ENCODE measurements at regions not wholly inside any gene's neighbourhood (a gene's known extent, or its start where the extent isn't known, plus 50 kb on each side); places are given as distances from the start of the nearest gene placed in this dataset.

DNA sequence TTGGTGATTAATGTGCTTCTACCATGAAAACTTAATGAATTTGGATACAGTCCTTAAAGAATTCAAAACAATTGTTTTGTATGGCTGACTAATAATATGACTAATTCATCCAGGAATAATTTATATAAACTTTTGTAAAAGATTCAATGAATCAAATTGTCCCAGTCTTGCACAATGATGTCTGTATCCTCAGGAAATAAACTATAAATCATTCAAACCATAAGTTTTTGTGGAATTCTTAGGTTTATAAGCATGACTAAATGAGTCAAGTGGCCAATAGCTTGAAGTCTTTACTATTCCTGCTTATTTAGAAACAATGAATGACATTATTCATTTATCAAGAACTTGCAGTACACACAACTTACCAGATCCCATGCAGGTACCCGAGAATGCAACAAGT is 935.0 kb upstream of the INTU start:
- Histone ChIP-seq H3K4me1 (ENCODE audit: control insufficient read depth in 2 of 2, insufficient read depth in 2 of 2, low read length in 2 of 2) (no peaks in the 10 kb centered on the region), H3K9me3 (ENCODE audit: control extremely low read depth in 1 of 3, control insufficient read depth in 2 of 3, insufficient read depth in 1 of 3, low read length in 2 of 3) (no peaks in the 10 kb centered on the region), H3K79me2 (ENCODE audit: control insufficient read depth, insufficient read depth, low read length) (no peaks in the 10 kb centered on the region), H3K4me2 (replicated peaks; ENCODE audit: low read depth, low read length, poor library complexity, severe bottlenecking) (no peak overlapping the region), H4K20me1 (ENCODE audit: control insufficient read depth, insufficient read depth, low read length, poor library complexity, severe bottlenecking) (no peaks in the 10 kb centered on the region), H2AFZ (ENCODE audit: insufficient read depth, low read depth, low read length, poor library complexity, severe bottlenecking) (no peak overlapping the region), H3K27ac (ENCODE audit: low read length in 2 of 2) (no peak overlapping the region), H3K27me3 (replicated peaks in 1 of 4; ENCODE audit: control extremely low read depth in 1 of 4, control insufficient read depth in 3 of 4, insufficient read depth in 4 of 4, low read length in 3 of 4) (no peaks in the 10 kb centered on the region), H3K9ac (ENCODE audit: low read length) (no peak overlapping the region), H3K4me3 (ENCODE audit: control extremely low read depth in 1 of 5, extremely low read depth in 1 of 5, insufficient read depth in 1 of 5, low read depth in 2 of 5, low read length in 4 of 5) (no peak overlapping the region), H3K36me3 (replicated peaks in 1 of 2; ENCODE audit: control extremely low read depth in 1 of 2, control insufficient read depth in 1 of 2, extremely low read depth in 1 of 2, insufficient read depth in 2 of 2, low read length in 1 of 2) (no peaks in the 10 kb centered on the region)
- intact Hi-C loops (cut with micrococcal nuclease) = no loop called here
- ATAC-seq (ENCODE audit: low read depth) = no peak
- WGBS (ENCODE audit: insufficient coverage) = no CpG with 5 or more reads among the region's 1 CpG
- ChIA-PET POLR2A (no interaction called here), CTCF (no interaction called here)
- H3K9me3 Mint-ChIP-seq (ENCODE audit: insufficient read depth) = peaks cover 6% of the 10 kb centered on the region
- no peak overlapping the region for H3K27ac Mint-ChIP-seq
- no peaks in the 10 kb centered on the region for H3K27me3 Mint-ChIP-seq
- no peaks in the 10 kb centered on the region for H3K4me1 Mint-ChIP-seq
- TF ChIP-seq CTCF (IDR thresholded peaks at IDR 0.05) (no peak), EZH2 (IDR thresholded peaks at IDR 0.05; ENCODE audit: borderline replicate concordance, insufficient read depth, low read depth, low read length, poor library complexity, severe bottlenecking) (no peak)
- DNase-seq = no peak
- H3K4me3 Mint-ChIP-seq = no peak overlapping the region

- TF ChIP-seq EZH2 (IDR thresholded peaks at IDR 0.05; ENCODE audit: borderline replicate concordance, insufficient read depth, low read depth, low read length, poor library complexity, severe bottlenecking) = no peak
- no peak for TF ChIP-seq CTCF (IDR thresholded peaks at IDR 0.05)
- no peaks in the 10 kb centered on the region for H3K4me1 Mint-ChIP-seq
- no peaks in the 10 kb centered on the region for H3K9me3 ChIP-seq (ENCODE audit: control extremely low read depth in 1 of 3, control insufficient read depth in 2 of 3, insufficient read depth in 1 of 3, low read length in 2 of 3)
- no peak overlapping the region for H3K4me3 ChIP-seq (ENCODE audit: control extremely low read depth in 1 of 5, extremely low read depth in 1 of 5, insufficient read depth in 1 of 5, low read depth in 2 of 5, low read length in 4 of 5)
- H3K27me3 Mint-ChIP-seq = no peaks in the 10 kb centered on the region
- no peak for ATAC-seq (ENCODE audit: low read depth)
- no peak overlapping the region for H3K4me3 Mint-ChIP-seq
- H2AFZ ChIP-seq (ENCODE audit: insufficient read depth, low read depth, low read length, poor library complexity, severe bottlenecking) = no peak overlapping the region
- no peak for DNase-seq
- H3K27ac ChIP-seq (ENCODE audit: low read length in 2 of 2) = no peak overlapping the region
- H3K4me1 ChIP-seq (ENCODE audit: control insufficient read depth in 2 of 2, insufficient read depth in 2 of 2, low read length in 2 of 2) = no peaks in the 10 kb centered on the region
- ChIA-PET CTCF (no interaction called here), POLR2A (no interaction called here)
- H3K27ac Mint-ChIP-seq = no peak overlapping the region
- H3K79me2 ChIP-seq (ENCODE audit: control insufficient read depth, insufficient read depth, low read length) = no peaks in the 10 kb centered on the region
- intact Hi-C loops (cut with micrococcal nuclease) = no loop called here
- WGBS (ENCODE audit: insufficient coverage) = 96% methylated on average over 2 of the region's 3 CpGs
- H3K4me2 ChIP-seq (replicated peaks; ENCODE audit: low read depth, low read length, poor library complexity, severe bottlenecking) = no peak overlapping the region
- no peaks in the 10 kb centered on the region for H4K20me1 ChIP-seq (ENCODE audit: control insufficient read depth, insufficient read depth, low read length, poor library complexity, severe bottlenecking)
- H3K27me3 ChIP-seq (replicated peaks in 1 of 4; ENCODE audit: control extremely low read depth in 1 of 4, control insufficient read depth in 3 of 4, insufficient read depth in 4 of 4, low read length in 3 of 4) = no peaks in the 10 kb centered on the region
- peaks cover 6% of the 10 kb centered on the region for H3K9me3 Mint-ChIP-seq (ENCODE audit: insufficient read depth)
- no peaks in the 10 kb centered on the region for H3K36me3 ChIP-seq (replicated peaks in 1 of 2; ENCODE audit: control extremely low read depth in 1 of 2, control insufficient read depth in 1 of 2, extremely low read depth in 1 of 2, insufficient read depth in 2 of 2, low read length in 1 of 2)
- no peak overlapping the region for H3K9ac ChIP-seq (ENCODE audit: low read length)
These were observed 934.5 kb upstream of the INTU start for GRCh38 chr4:126698224-126698623.

Measured in B cell (primary cell).